ENCODE measurements at regions not wholly inside any gene's neighbourhood (a gene's known extent, or its start where the extent isn't known, plus 50 kb on each side); places are given as distances from the start of the nearest gene placed in this dataset.

GRCh38 chrX:69319376-69319775, 154.1 kb upstream of the PJA1 start:
- WGBS, result 77% methylated on average over 7 of the region's 7 CpGs

GRCh38 chrX:69318651-69319340, 153.5 kb upstream of the PJA1 start:
- no peak for DNase-seq (ENCODE audit: low spot score)
- Histone ChIP-seq H3K9me3 (no peaks in the 10 kb centered on the region), H3K27ac (no peak overlapping the region), H3K4me3 (no peak overlapping the region), H3K27me3 (replicated peaks; ENCODE audit: insufficient read depth) (no peaks in the 10 kb centered on the region), H3K36me3 (no peaks in the 10 kb centered on the region), H3K4me1 (replicated peaks) (no peaks in the 10 kb centered on the region)
- TF ChIP-seq POLR2A (IDR thresholded peaks at IDR 0.05), result no peak
- no peak for TF ChIP-seq CTCF (IDR thresholded peaks at IDR 0.05)
- no peak for TF ChIP-seq POLR2AphosphoS5 (IDR thresholded peaks at IDR 0.05)
- 85% methylated on average over 5 of the region's 5 CpGs for WGBS
- intact Hi-C loops (cut with DNase I), result loop anchor here (10.0 kb wide), 1 partner anchor 46 kb away; no protein-coding TSS in a partner anchor

More at GRCh38 chrX:69319376-69319775, 154.1 kb upstream of the PJA1 start:
- Histone ChIP-seq H3K36me3 (no peaks in the 10 kb centered on the region), H3K9me3 (no peaks in the 10 kb centered on the region), H3K4me3 (no peak overlapping the region), H3K27me3 (replicated peaks; ENCODE audit: insufficient read depth) (no peaks in the 10 kb centered on the region), H3K27ac (no peak overlapping the region), H3K4me1 (replicated peaks) (no peaks in the 10 kb centered on the region)
- intact Hi-C loops (cut with DNase I), result loop anchor here (10.0 kb wide), 1 partner anchor 45 kb away; no protein-coding TSS in a partner anchor
- no peak for DNase-seq (ENCODE audit: low spot score)
- TF ChIP-seq POLR2A (IDR thresholded peaks at IDR 0.05) (no peak), POLR2AphosphoS5 (IDR thresholded peaks at IDR 0.05) (no peak), CTCF (IDR thresholded peaks at IDR 0.05) (no peak)

GRCh38 chrX:69317721-69318120, 152.5 kb upstream of the PJA1 start:
- DNase-seq (ENCODE audit: low spot score), result no peak
- no peaks in the 10 kb centered on the region for H3K27me3 ChIP-seq (replicated peaks; ENCODE audit: insufficient read depth)
- H3K4me3 ChIP-seq, result no peak overlapping the region
- TF ChIP-seq CTCF (IDR thresholded peaks at IDR 0.05) (no peak), POLR2AphosphoS5 (IDR thresholded peaks at IDR 0.05) (no peak), POLR2A (IDR thresholded peaks at IDR 0.05) (no peak)
- no peaks in the 10 kb centered on the region for H3K4me1 ChIP-seq (replicated peaks)
- WGBS, result 9% methylated on average over 2 of the region's 2 CpGs
- no peaks in the 10 kb centered on the region for H3K9me3 ChIP-seq
- intact Hi-C loops (cut with DNase I), result loop anchor here (10.0 kb wide), 1 partner anchor 47 kb away; no protein-coding TSS in a partner anchor
- no peaks in the 10 kb centered on the region for H3K36me3 ChIP-seq
- no peak overlapping the region for H3K27ac ChIP-seq

GRCh38 chrX:69314436-69315348, 149.4 kb upstream of the PJA1 start:
- H3K9me3 ChIP-seq, result no peaks in the 10 kb centered on the region
- intact Hi-C loops (cut with DNase I), result loop anchor here (10.0 kb wide), 1 partner anchor 50 kb away; no protein-coding TSS in a partner anchor
- TF ChIP-seq CTCF (IDR thresholded peaks at IDR 0.05) (no peak), POLR2A (IDR thresholded peaks at IDR 0.05) (no peak), POLR2AphosphoS5 (IDR thresholded peaks at IDR 0.05) (peak; percentile 72)
- no peak overlapping the region for H3K27ac ChIP-seq
- peak; percentile 40 for DNase-seq (ENCODE audit: low spot score)
- WGBS, result 13% methylated on average over 19 of the region's 20 CpGs
- H3K36me3 ChIP-seq, result no peaks in the 10 kb centered on the region
- H3K4me3 ChIP-seq, result no peak overlapping the region
- no peaks in the 10 kb centered on the region for H3K4me1 ChIP-seq (replicated peaks)
- H3K27me3 ChIP-seq (replicated peaks; ENCODE audit: insufficient read depth), result no peaks in the 10 kb centered on the region
